ENCODE measurements at regions not wholly inside any gene's neighbourhood (a gene's known extent, or its start where the extent isn't known, plus 50 kb on each side); places are given as distances from the start of the nearest gene placed in this dataset.
"Not testable (repeated sequence)": the region's sequence is repeated elsewhere in the genome, so short reads cannot be mapped to it uniquely, and the experiment has no call there.

- no peak for TF ChIP-seq GATA1 (IDR thresholded peaks at IDR 0.05; ENCODE audit: low read depth, low read length)
- TF ChIP-seq POLR2A (IDR thresholded peaks at IDR 0.05; ENCODE audit: low read length) = no peak
- DNase-seq = no peak
Measured at GRCh38 chr10:8688881-8689280, 634.4 kb downstream of the GATA3 start.

- no peak for TF ChIP-seq GATA1 (IDR thresholded peaks at IDR 0.05; ENCODE audit: low read depth, low read length)
- no peak for TF ChIP-seq POLR2A (IDR thresholded peaks at IDR 0.05; ENCODE audit: low read length)
- DNase-seq = no peak
Measured at GRCh38 chr10:8691498-8692017, 637.1 kb downstream of the GATA3 start.

- not testable (repeated sequence) for DNase-seq
Measured at GRCh38 chr10:8693635-8694034, 639.1 kb downstream of the GATA3 start.

- TF ChIP-seq GATA1 (IDR thresholded peaks at IDR 0.05; ENCODE audit: low read depth, low read length) (no peak), POLR2A (IDR thresholded peaks at IDR 0.05; ENCODE audit: low read length) (no peak)
- no peak for DNase-seq
Measured at GRCh38 chr10:8696746-8697145, 642.3 kb downstream of the GATA3 start.

GRCh38 chr10:8700689-8701088, 646.2 kb downstream of the GATA3 start:
- TF ChIP-seq POLR2A (IDR thresholded peaks at IDR 0.05; ENCODE audit: low read length) (no peak), GATA1 (IDR thresholded peaks at IDR 0.05; ENCODE audit: low read depth, low read length) (no peak)
- DNase-seq = no peak

GRCh38 chr10:8702181-8702580, 647.7 kb downstream of the GATA3 start:
- no peak for DNase-seq
- no peak for TF ChIP-seq GATA1 (IDR thresholded peaks at IDR 0.05; ENCODE audit: low read depth, low read length)
- TF ChIP-seq POLR2A (IDR thresholded peaks at IDR 0.05; ENCODE audit: low read length) = no peak

- DNase-seq = no peak
Measured at GRCh38 chr10:8705415-8705814, 650.9 kb downstream of the GATA3 start.

GRCh38 chr10:8712656-8713055, 658.2 kb downstream of the GATA3 start:
- DNase-seq = no peak
- TF ChIP-seq GATA1 (IDR thresholded peaks at IDR 0.05; ENCODE audit: low read depth, low read length) = no peak
- TF ChIP-seq POLR2A (IDR thresholded peaks at IDR 0.05; ENCODE audit: low read length) = no peak

More at GRCh38 chr10:8705415-8705814, 650.9 kb downstream of the GATA3 start:
- TF ChIP-seq GATA1 (IDR thresholded peaks at IDR 0.05; ENCODE audit: low read depth, low read length) (no peak), POLR2A (IDR thresholded peaks at IDR 0.05; ENCODE audit: low read length) (no peak)

- TF ChIP-seq GATA1 (IDR thresholded peaks at IDR 0.05; ENCODE audit: low read depth, low read length) (no peak), POLR2A (IDR thresholded peaks at IDR 0.05; ENCODE audit: low read length) (no peak)
- no peak for DNase-seq
Measured at GRCh38 chr10:8719971-8720370, 665.5 kb downstream of the GATA3 start.

- no peak for DNase-seq
- TF ChIP-seq GATA1 (IDR thresholded peaks at IDR 0.05; ENCODE audit: low read depth, low read length) (no peak), POLR2A (IDR thresholded peaks at IDR 0.05; ENCODE audit: low read length) (no peak)
Measured at GRCh38 chr10:8721650-8722049, 667.2 kb downstream of the GATA3 start.

GRCh38 chr10:8722835-8723234, 668.3 kb downstream of the GATA3 start:
- DNase-seq = no peak
- TF ChIP-seq GATA1 (IDR thresholded peaks at IDR 0.05; ENCODE audit: low read depth, low read length) = no peak
- TF ChIP-seq POLR2A (IDR thresholded peaks at IDR 0.05; ENCODE audit: low read length) = no peak

GRCh38 chr10:8725343-8725742, 670.9 kb downstream of the GATA3 start:
- TF ChIP-seq GATA1 (IDR thresholded peaks at IDR 0.05; ENCODE audit: low read depth, low read length) (no peak), POLR2A (IDR thresholded peaks at IDR 0.05; ENCODE audit: low read length) (no peak)
- no peak for DNase-seq

GRCh38 chr10:8726084-8726778, 671.7 kb downstream of the GATA3 start:
- no peak for TF ChIP-seq GATA1 (IDR thresholded peaks at IDR 0.05; ENCODE audit: low read depth, low read length)
- TF ChIP-seq POLR2A (IDR thresholded peaks at IDR 0.05; ENCODE audit: low read length) = no peak
- DNase-seq = no peak

GRCh38 chr10:8726779-8727084, 672.2 kb downstream of the GATA3 start:
- TF ChIP-seq GATA1 (IDR thresholded peaks at IDR 0.05; ENCODE audit: low read depth, low read length) (no peak), POLR2A (IDR thresholded peaks at IDR 0.05; ENCODE audit: low read length) (no peak)
- no peak for DNase-seq
